ENCODE measurements at regions not wholly inside any gene's neighbourhood (a gene's known extent, or its start where the extent isn't known, plus 50 kb on each side); places are given as distances from the start of the nearest gene placed in this dataset.

DNA sequence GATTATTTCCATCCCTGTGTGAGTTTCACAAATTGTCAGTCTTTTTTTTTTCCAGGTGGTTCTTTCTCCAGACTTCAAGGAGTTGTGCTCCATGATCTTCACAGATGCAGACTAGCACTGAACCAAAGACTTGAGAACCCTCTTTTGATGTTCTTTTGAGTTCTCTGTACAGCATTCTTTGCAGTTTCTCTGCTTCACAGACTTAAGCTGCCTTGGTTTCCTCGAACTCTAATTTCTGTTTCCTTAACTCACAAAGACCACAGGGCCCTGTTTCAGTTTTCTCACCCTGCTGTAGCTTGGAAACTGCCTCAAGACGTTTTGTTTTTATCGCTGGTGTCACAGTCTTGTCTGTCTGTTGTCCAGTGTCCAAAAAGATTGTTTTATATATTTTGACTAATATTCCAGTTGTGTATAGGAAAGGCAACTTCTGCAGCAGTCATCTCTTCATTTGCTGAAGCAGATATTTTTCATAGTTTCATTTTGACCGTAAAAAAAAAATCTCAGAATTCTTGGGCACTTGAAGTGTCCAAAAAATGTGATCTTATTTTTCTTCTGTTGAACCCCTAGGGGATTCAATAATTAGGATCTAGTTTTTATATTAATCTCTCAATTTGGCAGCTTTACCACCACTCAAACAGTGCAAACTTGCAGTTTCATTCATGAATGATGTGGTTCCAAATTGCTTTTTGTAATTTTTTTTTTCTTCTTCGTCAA is 97.0 kb upstream of the MC4R start:
- TF ChIP-seq, protein P1, sequence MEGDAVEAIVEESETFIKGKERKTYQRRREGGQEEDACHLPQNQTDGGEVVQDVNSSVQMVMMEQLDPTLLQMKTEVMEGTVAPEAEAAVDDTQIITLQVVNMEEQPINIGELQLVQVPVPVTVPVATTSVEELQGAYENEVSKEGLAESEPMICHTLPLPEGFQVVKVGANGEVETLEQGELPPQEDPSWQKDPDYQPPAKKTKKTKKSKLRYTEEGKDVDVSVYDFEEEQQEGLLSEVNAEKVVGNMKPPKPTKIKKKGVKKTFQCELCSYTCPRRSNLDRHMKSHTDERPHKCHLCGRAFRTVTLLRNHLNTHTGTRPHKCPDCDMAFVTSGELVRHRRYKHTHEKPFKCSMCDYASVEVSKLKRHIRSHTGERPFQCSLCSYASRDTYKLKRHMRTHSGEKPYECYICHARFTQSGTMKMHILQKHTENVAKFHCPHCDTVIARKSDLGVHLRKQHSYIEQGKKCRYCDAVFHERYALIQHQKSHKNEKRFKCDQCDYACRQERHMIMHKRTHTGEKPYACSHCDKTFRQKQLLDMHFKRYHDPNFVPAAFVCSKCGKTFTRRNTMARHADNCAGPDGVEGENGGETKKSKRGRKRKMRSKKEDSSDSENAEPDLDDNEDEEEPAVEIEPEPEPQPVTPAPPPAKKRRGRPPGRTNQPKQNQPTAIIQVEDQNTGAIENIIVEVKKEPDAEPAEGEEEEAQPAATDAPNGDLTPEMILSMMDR (IDR thresholded peaks at IDR 0.05) = no peak
- TF ChIP-seq ZFX (IDR thresholded peaks at IDR 0.05; ENCODE audit: borderline replicate concordance) = no peak
